Endodermal cell (in vitro differentiated cells): ENCODE measurements at regions not wholly inside any gene's neighbourhood (a gene's known extent, or its start where the extent isn't known, plus 50 kb on each side); places are given as distances from the start of the nearest gene placed in this dataset.

ENCODE experiments used
- DNase-seq: peaks from one replicate; pipeline ENCODE4 v3.0.0-alpha.2; 2017
- H3K27ac ChIP-seq: 2 replicates; pipeline ENCODE4 v1.5.1; 2013; ENCODE audit warnings: mild to moderate bottlenecking, low read depth, low read length, moderate library complexity
- H3K27me3 ChIP-seq: 2 replicates; pipeline ENCODE4 v1.6.1; 2013; ENCODE audit warnings: mild to moderate bottlenecking, low read length, moderate library complexity; ENCODE audit not compliant: insufficient read depth, control insufficient read depth, poor library complexity, severe bottlenecking
- H3K36me3 ChIP-seq: 2 replicates; pipeline ENCODE4 v1.7.0; 2013; ENCODE audit warnings: mild to moderate bottlenecking, low read length, moderate library complexity; ENCODE audit not compliant: control insufficient read depth, insufficient read depth
- H3K4me1 ChIP-seq: one replicate; pipeline ENCODE4 v1.7.0; 2013; ENCODE audit warnings: low read length; ENCODE audit not compliant: control insufficient read depth, insufficient read depth
- H3K4me3 ChIP-seq: 2 replicates; pipeline ENCODE4 v1.5.1; 2013; ENCODE audit warnings: mild to moderate bottlenecking, low read length, moderate library complexity
- H3K9ac ChIP-seq: 2 replicates; pipeline ENCODE4 v1.6.1; 2013; ENCODE audit warnings: mild to moderate bottlenecking, low read length, moderate library complexity; ENCODE audit not compliant: poor library complexity, severe bottlenecking; ENCODE audit errors: extremely low read depth
- H3K9me3 ChIP-seq: 2 replicates; pipeline ENCODE4 v1.6.1; 2013; ENCODE audit warnings: mild to moderate bottlenecking, low read length, moderate library complexity; ENCODE audit not compliant: control insufficient read depth
- H3K27ac Mint-ChIP-seq: 2 replicates; pipeline ENCODE4 v1.8.0; 2020; ENCODE audit warnings: mixed read lengths
- H3K27me3 Mint-ChIP-seq: 2 replicates; pipeline ENCODE4 v1.8.0; 2021; ENCODE audit warnings: mild to moderate bottlenecking, mixed read lengths; ENCODE audit not compliant: insufficient read depth
- H3K36me3 Mint-ChIP-seq: 2 replicates; pipeline ENCODE4 v1.8.0; 2020; ENCODE audit warnings: low read depth, mixed read lengths
- H3K4me1 Mint-ChIP-seq: 2 replicates; pipeline ENCODE4 v1.8.0; 2020; ENCODE audit warnings: mixed read lengths
- H3K4me3 Mint-ChIP-seq: 2 replicates; pipeline ENCODE4 v1.8.0; 2020; ENCODE audit warnings: mild to moderate bottlenecking, moderate library complexity, mixed read lengths
- H3K9me3 Mint-ChIP-seq: 2 replicates; pipeline ENCODE4 v1.8.0; 2020; ENCODE audit warnings: mild to moderate bottlenecking, mixed read lengths
- CTCF ChIP-seq: fragments of 200-600 bp; sonication (generic); conservative IDR thresholded peaks from 2 replicates; pipeline ENCODE4 v1.5.0; 2021; ENCODE audit warnings: antibody characterized with exemption, mild to moderate bottlenecking
- WGBS, 2 experiments: methylation state at CpG; one replicate each; pipeline versions ENCODE4 v1.1.5 to v1.1.7; 2013; ENCODE audit warnings: missing lambda C conversion rate in 2 of 2, mixed read lengths in 1 of 2; ENCODE audit not compliant: insufficient coverage in 1 of 2, insufficient read length in 1 of 2; 5-methylcytosine and 5-hydroxymethylcytosine counted together

- no peak overlapping the region for H3K4me3 Mint-ChIP-seq
- 96 to 100% methylated on average over 4 to 5 of the region's 5 CpGs for WGBS, 2 experiments
- no peaks in the 10 kb centered on the region for H3K4me1 Mint-ChIP-seq
- no peak for TF ChIP-seq CTCF
- Histone ChIP-seq H3K27me3 (no peaks in the 10 kb centered on the region), H3K4me3 (no peak overlapping the region), H3K4me1 (no peaks in the 10 kb centered on the region), H3K36me3 (no peaks in the 10 kb centered on the region), H3K9ac (no peak overlapping the region), H3K9me3 (peaks cover 4% of the 10 kb centered on the region), H3K27ac (no peak overlapping the region)
- H3K27ac Mint-ChIP-seq: no peak overlapping the region
- peaks cover 1% of the 10 kb centered on the region for H3K27me3 Mint-ChIP-seq
- peaks cover 2% of the 10 kb centered on the region for H3K36me3 Mint-ChIP-seq
- no peak for DNase-seq
- H3K9me3 Mint-ChIP-seq: peaks cover 13% of the 10 kb centered on the region
Observed at GRCh38 chr7:25706764-25707163, 445.2 kb upstream of the NFE2L3 start.

- no peak for DNase-seq
- H3K9ac ChIP-seq: no peak overlapping the region
- no peak overlapping the region for H3K4me3 ChIP-seq
- Mint-ChIP-seq H3K27ac (no peak overlapping the region), H3K4me3 (no peak overlapping the region), H3K4me1 (no peaks in the 10 kb centered on the region), H3K36me3 (no peaks in the 10 kb centered on the region), H3K27me3 (peaks cover 1% of the 10 kb centered on the region), H3K9me3 (peaks cover 10% of the 10 kb centered on the region)
- no peak for TF ChIP-seq CTCF
- WGBS, 2 experiments: 55 to 86% methylated on average over 2 to 9 of the region's 9 CpGs
- H3K36me3 ChIP-seq: no peaks in the 10 kb centered on the region
- peaks cover 4% of the 10 kb centered on the region for H3K9me3 ChIP-seq
- no peaks in the 10 kb centered on the region for H3K4me1 ChIP-seq
- peak overlapping the region; percentile 55 for H3K27ac ChIP-seq
- H3K27me3 ChIP-seq: no peaks in the 10 kb centered on the region
Observed at GRCh38 chr7:25707768-25708620, 444.0 kb upstream of the NFE2L3 start.

GRCh38 chr7:25710959-25711358, 441.0 kb upstream of the NFE2L3 start:
- no peaks in the 10 kb centered on the region for H3K4me1 ChIP-seq
- no peak overlapping the region for H3K27ac ChIP-seq
- H3K27ac Mint-ChIP-seq: no peak overlapping the region
- peaks cover 4% of the 10 kb centered on the region for H3K9me3 ChIP-seq
- H3K4me3 Mint-ChIP-seq: no peak overlapping the region
- H3K9ac ChIP-seq: no peak overlapping the region
- H3K36me3 ChIP-seq: no peaks in the 10 kb centered on the region
- peaks cover 7% of the 10 kb centered on the region for H3K9me3 Mint-ChIP-seq
- TF ChIP-seq CTCF: no peak
- H3K4me3 ChIP-seq: no peak overlapping the region
- 94% methylated on average over 1 of the region's 1 CpG; no CpG with 5 or more reads in 1 of the 2 experiments for WGBS, 2 experiments
- H3K27me3 Mint-ChIP-seq: peaks cover 1% of the 10 kb centered on the region
- no peak for DNase-seq
- H3K36me3 Mint-ChIP-seq: no peaks in the 10 kb centered on the region
- H3K4me1 Mint-ChIP-seq: no peaks in the 10 kb centered on the region
- H3K27me3 ChIP-seq: no peaks in the 10 kb centered on the region
